Adrenal gland (tissue), 5 donors: ENCODE measurements at regions not wholly inside any gene's neighbourhood (a gene's known extent, or its start where the extent isn't known, plus 50 kb on each side); places are given as distances from the start of the nearest gene placed in this dataset.

Source experiments
- CTCF ChIP-seq, 6 experiments: fragments of 450-650 bp in 4 of 6; fragments of 200-600 bp in 2 of 6; sonication (generic) in 1 of 6; IDR thresholded peaks; 1 replicate in 5 of 6; 2 replicates in 1 of 6; pipeline versions ENCODE4 v1.5.1 to v1.8.0; 2016 to 2021; ENCODE audit warnings: antibody characterized with exemption in 6 of 6, mild to moderate bottlenecking in 2 of 6, moderate library complexity in 1 of 6
- POLR2A ChIP-seq, 2 donors: fragments of 450-650 bp; IDR thresholded peaks; one replicate each; pipeline ENCODE4 v1.6.1; 2017; ENCODE audit warnings: antibody characterized with exemption in 2 of 2, mild to moderate bottlenecking in 2 of 2, moderate library complexity in 1 of 2
- donor health status: DM: no; HTN: no; CAD: no.

GRCh38 chr2:128392207-128392606 is 73.5 kb upstream of the HS6ST1 start:
- TF ChIP-seq CTCF (IDR thresholded peaks at IDR 0.05) (no peak), POLR2A (IDR thresholded peaks at IDR 0.05) (no peak)
